ENCODE measurements at regions not wholly inside any gene's neighbourhood (a gene's known extent, or its start where the extent isn't known, plus 50 kb on each side); places are given as distances from the start of the nearest gene placed in this dataset.
"Not testable (repeated sequence)": the region's sequence is repeated elsewhere in the genome, so short reads cannot be mapped to it uniquely, and the experiment has no call there.

DNA sequence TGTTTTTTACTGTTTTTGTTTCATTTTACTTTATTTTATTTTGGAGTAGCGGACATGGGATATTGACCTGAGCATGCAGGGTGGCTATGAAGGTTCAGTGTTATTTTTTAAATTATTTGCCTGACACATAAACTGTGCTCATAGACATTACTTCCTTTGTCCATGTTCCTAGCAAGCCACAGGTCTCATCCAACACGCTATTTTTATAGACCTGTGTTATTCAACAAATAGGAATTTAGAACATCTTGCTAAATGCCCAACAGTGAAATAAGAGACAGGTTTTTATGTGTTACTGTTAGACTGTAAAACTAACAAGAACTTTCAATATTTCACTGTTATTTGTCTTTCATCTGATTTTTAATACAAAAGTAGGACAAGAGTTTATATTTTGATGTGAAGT, 756.4 kb downstream of the KCNT2 start:
- Histone ChIP-seq H3K36me3 (ENCODE audit: control insufficient read depth, insufficient read depth, low read length) (no peaks in the 10 kb centered on the region), H3K9me3 (ENCODE audit: control insufficient read depth in 2 of 2, low read length in 2 of 2) (peaks cover 0 to 7% of the 10 kb centered on the region in 2 experiments), H3K4me1 (ENCODE audit: control insufficient read depth, insufficient read depth, low read length, poor library complexity, severe bottlenecking) (no peaks in the 10 kb centered on the region), H3K4me3 (ENCODE audit: low read depth, low read length) (no peak overlapping the region), H3K27ac (ENCODE audit: insufficient read depth, low read length, poor library complexity, severe bottlenecking) (no peak overlapping the region), H3K27me3 (ENCODE audit: control insufficient read depth, insufficient read depth, low read length) (no peaks in the 10 kb centered on the region)
- ATAC-seq (ENCODE audit: low read depth in 2 of 2): no peak
- no peak overlapping the region for H3K27ac Mint-ChIP-seq
- H3K4me1 Mint-ChIP-seq: no peaks in the 10 kb centered on the region
- H3K9me3 Mint-ChIP-seq: peaks cover 0 to 7% (median 2%) of the 10 kb centered on the region in 7 donors
- H3K36me3 Mint-ChIP-seq: no peaks in the 10 kb centered on the region
- H3K4me3 Mint-ChIP-seq: no peak overlapping the region
- H3K27me3 Mint-ChIP-seq: no peaks in the 10 kb centered on the region
- DNase-seq: no peak

DNA sequence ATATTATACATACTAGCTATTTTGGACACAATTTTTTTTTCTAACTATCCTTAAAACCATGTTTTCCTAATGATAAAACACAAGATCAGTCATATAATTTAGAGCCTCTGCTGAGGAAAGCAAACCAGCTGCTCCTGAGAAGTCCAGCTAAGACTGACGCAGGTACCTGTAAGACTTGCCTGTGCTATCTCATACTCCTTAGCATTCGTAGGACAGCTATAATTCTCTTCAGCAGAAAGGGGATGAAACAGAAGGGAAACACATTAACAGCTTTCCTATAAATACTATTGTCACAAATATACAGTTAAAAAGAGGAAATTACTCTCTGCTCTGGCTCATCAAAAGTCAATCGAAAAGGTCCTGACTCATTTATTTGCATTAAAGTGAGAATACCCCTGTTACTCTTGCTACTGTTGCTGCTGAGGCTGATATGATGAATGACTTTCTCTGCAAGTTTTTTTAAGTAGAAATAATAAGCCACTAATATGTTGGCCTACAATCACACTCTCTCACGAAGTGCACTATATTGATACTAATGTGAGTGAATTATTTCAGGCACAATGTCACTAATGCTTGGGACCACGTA, 757.1 kb downstream of the KCNT2 start:
- ATAC-seq (ENCODE audit: low read depth in 2 of 2): no peak

DNA sequence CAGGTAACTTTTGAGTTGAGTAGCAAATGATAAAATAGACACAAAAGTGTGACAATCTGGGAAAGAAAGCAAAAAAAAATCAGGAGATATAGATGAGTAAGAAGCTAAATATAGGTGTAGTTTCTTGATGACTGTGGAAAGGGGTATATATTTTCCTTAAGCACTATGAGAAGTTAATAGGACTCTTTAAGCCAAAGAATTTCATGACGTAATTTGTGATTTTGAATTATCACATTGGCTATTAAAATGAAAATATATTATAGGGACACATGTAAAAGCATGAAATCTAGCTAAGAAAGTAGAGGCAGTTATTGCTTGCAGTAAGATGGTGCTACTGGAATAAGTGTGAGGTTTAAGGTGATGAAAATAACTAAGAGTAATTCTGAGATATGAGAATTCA, 759.1 kb downstream of the KCNT2 start:
- Mint-ChIP-seq H3K27ac (no peak overlapping the region), H3K4me1 (no peaks in the 10 kb centered on the region), H3K9me3 (peaks cover 1 to 11% (median 4%) of the 10 kb centered on the region in 7 donors), H3K36me3 (no peaks in the 10 kb centered on the region), H3K4me3 (no peak overlapping the region), H3K27me3 (no peaks in the 10 kb centered on the region)
- Histone ChIP-seq H3K27ac (ENCODE audit: insufficient read depth, low read length, poor library complexity, severe bottlenecking) (no peak overlapping the region), H3K36me3 (ENCODE audit: control insufficient read depth, insufficient read depth, low read length) (no peaks in the 10 kb centered on the region), H3K4me3 (ENCODE audit: low read depth, low read length) (no peak overlapping the region), H3K27me3 (ENCODE audit: control insufficient read depth, insufficient read depth, low read length) (no peaks in the 10 kb centered on the region), H3K9me3 (ENCODE audit: control insufficient read depth in 2 of 2, low read length in 2 of 2) (no peaks in the 10 kb centered on the region), H3K4me1 (ENCODE audit: control insufficient read depth, insufficient read depth, low read length, poor library complexity, severe bottlenecking) (no peaks in the 10 kb centered on the region)
- no peak for DNase-seq
- ATAC-seq (ENCODE audit: low read depth in 2 of 2): no peak

More for the DNA sequence above, 757.1 kb downstream of the KCNT2 start:
- no peak for DNase-seq
- no peaks in the 10 kb centered on the region for H3K4me1 ChIP-seq (ENCODE audit: control insufficient read depth, insufficient read depth, low read length, poor library complexity, severe bottlenecking)
- no peaks in the 10 kb centered on the region for H3K36me3 ChIP-seq (ENCODE audit: control insufficient read depth, insufficient read depth, low read length)
- H3K27me3 ChIP-seq (ENCODE audit: control insufficient read depth, insufficient read depth, low read length): no peaks in the 10 kb centered on the region
- H3K27ac ChIP-seq (ENCODE audit: insufficient read depth, low read length, poor library complexity, severe bottlenecking): no peak overlapping the region
- Mint-ChIP-seq H3K4me1 (no peaks in the 10 kb centered on the region), H3K27ac (no peak overlapping the region), H3K4me3 (no peak overlapping the region), H3K36me3 (no peaks in the 10 kb centered on the region), H3K9me3 (peaks cover 0 to 9% (median 4%) of the 10 kb centered on the region in 7 donors), H3K27me3 (no peaks in the 10 kb centered on the region)
- H3K4me3 ChIP-seq (ENCODE audit: low read depth, low read length): no peak overlapping the region
- H3K9me3 ChIP-seq (ENCODE audit: control insufficient read depth in 2 of 2, low read length in 2 of 2): peaks cover 0 to 2% of the 10 kb centered on the region in 2 experiments

DNA sequence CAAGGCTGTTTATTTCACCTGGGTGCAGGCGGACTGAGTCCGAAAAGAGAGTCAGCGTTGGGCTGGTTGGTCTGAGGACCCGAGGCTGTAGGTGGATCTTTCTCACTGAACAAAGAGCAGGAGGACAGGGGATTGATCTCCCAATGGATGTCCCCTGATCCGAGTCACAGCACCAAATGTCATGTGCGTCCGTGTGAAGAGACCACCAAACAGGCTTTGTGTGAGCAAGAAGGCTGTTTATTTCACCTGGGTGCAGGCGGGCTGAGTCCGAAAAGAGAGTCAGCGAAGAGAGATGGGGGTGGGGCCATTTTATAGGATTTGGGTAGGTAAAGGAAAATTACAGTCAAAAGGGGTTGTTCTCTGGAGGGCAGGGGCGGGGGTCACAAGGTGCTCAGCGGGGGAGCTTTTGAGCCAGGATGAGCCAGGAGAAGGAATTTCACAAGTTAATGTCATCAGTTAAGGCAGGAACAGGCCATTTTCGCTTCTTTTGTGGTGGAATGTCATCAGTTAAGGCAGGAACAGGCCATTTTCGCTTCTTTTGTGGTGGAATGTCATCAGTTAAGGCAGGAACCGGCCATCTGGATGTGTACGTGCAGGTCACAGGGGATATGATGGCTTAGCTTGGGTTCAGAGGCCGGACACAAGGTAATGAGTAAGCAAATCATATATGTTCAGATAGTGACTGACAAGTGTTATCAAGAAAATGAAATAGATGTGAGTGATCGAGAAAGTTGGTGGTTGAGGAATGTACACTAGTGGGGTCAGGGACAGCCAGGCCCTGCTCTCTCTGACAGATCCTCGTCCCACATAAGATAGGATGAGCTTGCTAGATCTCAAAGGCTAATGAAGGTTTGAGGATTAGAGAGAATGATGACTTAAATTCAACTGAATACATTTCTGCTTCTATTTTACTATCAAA, 760.0 kb downstream of the KCNT2 start:
- H3K4me3 ChIP-seq (ENCODE audit: low read depth, low read length); H3K27ac Mint-ChIP-seq; H3K4me1 ChIP-seq (ENCODE audit: control insufficient read depth, insufficient read depth, low read length, poor library complexity, severe bottlenecking); H3K4me1 Mint-ChIP-seq; H3K36me3 Mint-ChIP-seq; DNase-seq; H3K9me3 ChIP-seq (ENCODE audit: control insufficient read depth in 2 of 2, low read length in 2 of 2); H3K27me3 ChIP-seq (ENCODE audit: control insufficient read depth, insufficient read depth, low read length); ATAC-seq (ENCODE audit: low read depth in 2 of 2); H3K4me3 Mint-ChIP-seq; H3K27ac ChIP-seq (ENCODE audit: insufficient read depth, low read length, poor library complexity, severe bottlenecking); H3K27me3 Mint-ChIP-seq; H3K36me3 ChIP-seq (ENCODE audit: control insufficient read depth, insufficient read depth, low read length): not testable (repeated sequence)
- peaks cover 1 to 16% (median 5%) of the 10 kb centered on the region in 7 donors for H3K9me3 Mint-ChIP-seq

DNA sequence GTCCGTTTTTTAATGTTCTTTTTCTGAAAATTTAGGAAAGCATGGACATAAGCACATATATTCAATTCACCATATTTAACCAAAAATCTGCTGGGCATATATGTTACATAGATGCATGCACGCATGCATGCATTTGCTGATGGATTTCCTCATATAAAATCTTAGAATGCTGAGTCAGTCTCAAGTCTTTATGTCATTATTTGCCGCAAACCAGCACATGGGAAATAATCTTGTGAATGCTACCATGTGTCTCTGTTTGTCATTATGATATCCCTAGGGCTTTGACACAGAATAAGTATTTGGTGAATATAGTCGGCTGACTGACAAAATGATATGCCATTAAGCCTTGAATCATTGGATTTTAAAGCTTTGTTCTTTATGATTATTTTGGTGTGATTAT, 776.5 kb downstream of the KCNT2 start:
- no peaks in the 10 kb centered on the region for H3K9me3 Mint-ChIP-seq
- no peaks in the 10 kb centered on the region for H3K36me3 Mint-ChIP-seq
- H3K4me3 ChIP-seq (ENCODE audit: low read depth, low read length): no peak overlapping the region

DNA sequence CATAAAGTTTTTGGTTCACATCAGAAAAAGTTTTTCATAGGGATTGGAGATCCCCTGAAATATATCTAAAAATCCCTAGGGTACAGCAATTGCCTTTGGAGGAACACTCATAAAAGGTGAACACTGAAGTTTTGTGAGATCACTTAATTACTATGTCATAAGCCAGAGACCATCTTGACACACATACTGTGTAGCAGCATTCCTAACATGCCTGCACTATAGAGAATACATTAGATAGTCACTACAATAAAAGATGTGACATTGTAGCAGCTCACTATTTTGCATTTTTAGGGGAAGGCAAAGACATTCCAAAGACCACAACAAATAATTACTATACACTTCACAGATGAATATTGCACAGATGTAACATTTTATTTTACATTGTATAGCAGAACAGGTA, 779.9 kb downstream of the KCNT2 start:
- H3K27ac ChIP-seq (ENCODE audit: insufficient read depth, low read length, poor library complexity, severe bottlenecking): no peak overlapping the region
- H3K27me3 Mint-ChIP-seq: no peaks in the 10 kb centered on the region
- H3K4me3 Mint-ChIP-seq: no peak overlapping the region
- DNase-seq (no peak), ATAC-seq (ENCODE audit: low read depth in 2 of 2) (no peak)
- H3K27me3 ChIP-seq (ENCODE audit: control insufficient read depth, insufficient read depth, low read length): no peaks in the 10 kb centered on the region
- no peaks in the 10 kb centered on the region for H3K36me3 Mint-ChIP-seq
- H3K36me3 ChIP-seq (ENCODE audit: control insufficient read depth, insufficient read depth, low read length): no peaks in the 10 kb centered on the region
- no peaks in the 10 kb centered on the region for H3K9me3 ChIP-seq (ENCODE audit: control insufficient read depth in 2 of 2, low read length in 2 of 2)
- H3K9me3 Mint-ChIP-seq: peaks cover 0 to 2% (median 0%) of the 10 kb centered on the region in 7 donors
- no peak overlapping the region for H3K4me3 ChIP-seq (ENCODE audit: low read depth, low read length)
- no peaks in the 10 kb centered on the region for H3K4me1 Mint-ChIP-seq
- no peak overlapping the region for H3K27ac Mint-ChIP-seq
- H3K4me1 ChIP-seq (ENCODE audit: control insufficient read depth, insufficient read depth, low read length, poor library complexity, severe bottlenecking): no peaks in the 10 kb centered on the region

More for the DNA sequence above, 776.5 kb downstream of the KCNT2 start:
- Histone ChIP-seq H3K36me3 (ENCODE audit: control insufficient read depth, insufficient read depth, low read length) (no peaks in the 10 kb centered on the region), H3K9me3 (ENCODE audit: control insufficient read depth in 2 of 2, low read length in 2 of 2) (no peaks in the 10 kb centered on the region), H3K4me1 (ENCODE audit: control insufficient read depth, insufficient read depth, low read length, poor library complexity, severe bottlenecking) (no peaks in the 10 kb centered on the region), H3K27me3 (ENCODE audit: control insufficient read depth, insufficient read depth, low read length) (no peaks in the 10 kb centered on the region), H3K27ac (ENCODE audit: insufficient read depth, low read length, poor library complexity, severe bottlenecking) (no peak overlapping the region)
- no peak for DNase-seq
- no peaks in the 10 kb centered on the region for H3K27me3 Mint-ChIP-seq
- H3K4me3 Mint-ChIP-seq: no peak overlapping the region
- ATAC-seq (ENCODE audit: low read depth in 2 of 2): no peak
- H3K27ac Mint-ChIP-seq: no peak overlapping the region
- H3K4me1 Mint-ChIP-seq: no peaks in the 10 kb centered on the region

DNA sequence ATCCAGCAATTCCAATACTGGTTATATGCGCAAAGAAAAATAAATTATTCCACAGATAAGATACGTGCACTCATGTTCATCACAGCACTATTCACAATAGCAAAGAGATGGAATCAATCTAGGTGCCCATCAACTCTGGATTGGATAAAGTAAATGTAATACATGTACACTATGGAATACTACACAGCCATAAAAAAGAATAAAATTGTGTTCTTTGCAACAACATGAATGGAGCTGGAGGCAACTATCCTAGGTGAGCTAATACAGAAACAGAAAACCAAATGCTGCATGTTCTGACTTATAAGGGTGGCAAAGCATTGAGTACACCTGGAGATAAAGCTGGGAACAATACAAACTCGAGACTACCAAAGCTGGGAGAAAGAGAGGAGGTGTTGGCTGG, 787.3 kb downstream of the KCNT2 start:
- H3K4me3 ChIP-seq (ENCODE audit: low read depth, low read length): no peak overlapping the region
- no peaks in the 10 kb centered on the region for H3K36me3 ChIP-seq (ENCODE audit: control insufficient read depth, insufficient read depth, low read length)
- Mint-ChIP-seq H3K36me3 (no peaks in the 10 kb centered on the region), H3K9me3 (peaks cover 0 to 22% (median 6%) of the 10 kb centered on the region in 7 donors), H3K4me3 (no peak overlapping the region), H3K27me3 (no peaks in the 10 kb centered on the region), H3K4me1 (no peaks in the 10 kb centered on the region), H3K27ac (no peak overlapping the region)
- DNase-seq (no peak), ATAC-seq (ENCODE audit: low read depth in 2 of 2) (no peak)
- no peaks in the 10 kb centered on the region for H3K4me1 ChIP-seq (ENCODE audit: control insufficient read depth, insufficient read depth, low read length, poor library complexity, severe bottlenecking)
- no peaks in the 10 kb centered on the region for H3K27me3 ChIP-seq (ENCODE audit: control insufficient read depth, insufficient read depth, low read length)
- H3K9me3 ChIP-seq (ENCODE audit: control insufficient read depth in 2 of 2, low read length in 2 of 2): no peaks in the 10 kb centered on the region
- H3K27ac ChIP-seq (ENCODE audit: insufficient read depth, low read length, poor library complexity, severe bottlenecking): no peak overlapping the region

DNA sequence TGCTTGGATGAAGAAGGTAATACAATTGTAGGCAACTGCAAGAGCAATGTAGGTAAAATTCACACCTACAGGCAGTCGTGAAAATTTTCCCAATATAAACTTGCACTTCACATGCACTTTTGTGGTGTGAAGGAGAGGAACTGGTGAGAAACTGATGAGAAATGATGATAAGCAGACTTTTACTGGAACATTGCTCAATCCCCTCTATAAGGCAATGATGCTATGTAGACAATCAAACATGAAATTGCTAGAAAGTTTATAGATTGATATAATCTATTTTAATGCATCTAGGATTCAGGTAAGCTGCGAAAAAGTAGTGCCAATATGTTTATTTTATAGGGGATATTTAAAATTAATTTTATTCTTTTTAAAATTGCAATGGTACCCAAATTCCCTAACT, 802.2 kb downstream of the KCNT2 start:
- DNase-seq (no peak), ATAC-seq (ENCODE audit: low read depth in 2 of 2) (no peak)
- Mint-ChIP-seq H3K27ac (no peak overlapping the region), H3K9me3 (peaks cover 0 to 5% (median 2%) of the 10 kb centered on the region in 7 donors), H3K36me3 (no peaks in the 10 kb centered on the region), H3K4me1 (no peaks in the 10 kb centered on the region), H3K27me3 (no peaks in the 10 kb centered on the region), H3K4me3 (no peak overlapping the region)
- H3K4me1 ChIP-seq (ENCODE audit: control insufficient read depth, insufficient read depth, low read length, poor library complexity, severe bottlenecking): no peaks in the 10 kb centered on the region
- H3K27ac ChIP-seq (ENCODE audit: insufficient read depth, low read length, poor library complexity, severe bottlenecking): no peak overlapping the region
- no peak overlapping the region for H3K4me3 ChIP-seq (ENCODE audit: low read depth, low read length)
- no peaks in the 10 kb centered on the region for H3K27me3 ChIP-seq (ENCODE audit: control insufficient read depth, insufficient read depth, low read length)
- no peaks in the 10 kb centered on the region for H3K36me3 ChIP-seq (ENCODE audit: control insufficient read depth, insufficient read depth, low read length)
- H3K9me3 ChIP-seq (ENCODE audit: control insufficient read depth in 2 of 2, low read length in 2 of 2): no peaks in the 10 kb centered on the region

Data from CD4-positive, CD25-positive, alpha-beta regulatory T cell (primary cell).